WTC11 (cell line): ENCODE measurements at regions not wholly inside any gene's neighbourhood (a gene's known extent, or its start where the extent isn't known, plus 50 kb on each side); places are given as distances from the start of the nearest gene placed in this dataset.

Experiments
- ATAC-seq: fragments of 200-7000 bp; cut with Tn5 transposase; 2 replicates; pipeline ENCODE4 v1.10.0; 2021; ENCODE audit warnings: mild to moderate bottlenecking, moderate library complexity
- CTCF ChIA-PET: fragments of 300-600 bp; sonication (Branson Sonifier 250); formaldehyde crosslinking; loops from one replicate; lab custom pipeline; 2021; ENCODE audit warnings: antibody characterized with exemption; lab: Charles Lee
- POLR2A ChIA-PET: fragments of 350-600 bp; sonication (Branson Sonifier 250); formaldehyde crosslinking; loops from one replicate; lab custom pipeline; 2021; ENCODE audit warnings: antibody characterized with exemption; lab: Charles Lee
- DNase-seq: peaks from one replicate; pipeline ENCODE4 v3.0.0; 2021; ENCODE audit warnings: low spot score
- H3K27ac Mint-ChIP-seq: 2 replicates; pipeline ENCODE4 v1.8.0; 2021; ENCODE audit warnings: mixed read lengths
- H3K27me3 Mint-ChIP-seq: 2 replicates; pipeline ENCODE4 v1.8.0; 2021; ENCODE audit warnings: low read depth, mild to moderate bottlenecking, moderate library complexity, mixed read lengths
- H3K36me3 Mint-ChIP-seq: 2 replicates; pipeline ENCODE4 v1.8.0; 2021; ENCODE audit warnings: mixed read lengths
- H3K4me1 Mint-ChIP-seq: 2 replicates; pipeline ENCODE4 v1.8.0; 2022; ENCODE audit warnings: mixed read lengths
- H3K4me3 Mint-ChIP-seq: 2 replicates; pipeline ENCODE4 v1.8.0; 2021; ENCODE audit warnings: mild to moderate bottlenecking, moderate library complexity, mixed read lengths
- H3K9me3 Mint-ChIP-seq: 2 replicates; pipeline ENCODE4 v1.8.0; 2021; ENCODE audit warnings: mixed read lengths
- ATF6 ChIP-seq: sonication (generic); formaldehyde crosslinking; IDR thresholded peaks from 2 replicates; pipeline ENCODE4 v1.8.1; 2023; ENCODE audit warnings: mild to moderate bottlenecking, missing genetic modification reagents
- CBFB ChIP-seq: sonication (generic); formaldehyde crosslinking; IDR thresholded peaks from 2 replicates; pipeline ENCODE4 v1.8.1; 2022; ENCODE audit warnings: mild to moderate bottlenecking, low read depth, missing genetic modification reagents
- CREM ChIP-seq: sonication (generic); formaldehyde crosslinking; IDR thresholded peaks from 2 replicates; pipeline ENCODE4 v1.8.1; 2022; ENCODE audit warnings: mild to moderate bottlenecking, missing genetic modification reagents, moderate library complexity
- ESRRA ChIP-seq: sonication (generic); formaldehyde crosslinking; IDR thresholded peaks from 2 replicates; pipeline ENCODE4 v1.8.1; 2022; ENCODE audit warnings: mild to moderate bottlenecking, missing genetic modification reagents, borderline replicate concordance
- ETV6 ChIP-seq: sonication (generic); formaldehyde crosslinking; IDR thresholded peaks from 2 replicates; pipeline ENCODE4 v1.8.1; 2022; ENCODE audit warnings: mild to moderate bottlenecking, missing genetic modification reagents
- FOXK1 ChIP-seq: sonication (generic); formaldehyde crosslinking; IDR thresholded peaks from 2 replicates; pipeline ENCODE4 v1.8.0; 2022; ENCODE audit warnings: mild to moderate bottlenecking, moderate library complexity, missing genetic modification reagents
- KAT7 ChIP-seq: sonication (generic); formaldehyde crosslinking; IDR thresholded peaks from 2 replicates; pipeline ENCODE4 v1.8.1; 2023; ENCODE audit warnings: missing genetic modification reagents, mild to moderate bottlenecking, borderline replicate concordance
- MAX ChIP-seq: sonication (generic); formaldehyde crosslinking; IDR thresholded peaks from 2 replicates; pipeline ENCODE4 v1.8.0; 2022; ENCODE audit warnings: mild to moderate bottlenecking, missing genetic modification reagents
- MYBL2 ChIP-seq: sonication (generic); formaldehyde crosslinking; IDR thresholded peaks from 2 replicates; pipeline ENCODE4 v1.8.1; 2023; ENCODE audit warnings: mild to moderate bottlenecking, moderate library complexity, missing genetic modification reagents
- NR2C2 ChIP-seq: sonication (generic); formaldehyde crosslinking; IDR thresholded peaks from 2 replicates; pipeline ENCODE4 v1.8.0; 2022; ENCODE audit warnings: mild to moderate bottlenecking, missing genetic modification reagents
- NR3C1 ChIP-seq: sonication (generic); formaldehyde crosslinking; conservative IDR thresholded peaks from 2 replicates; pipeline ENCODE4 v1.8.1; 2023; ENCODE audit warnings: low read depth, mild to moderate bottlenecking, missing genetic modification reagents
- PRDM15 ChIP-seq: sonication (generic); formaldehyde crosslinking; IDR thresholded peaks from 2 replicates; pipeline ENCODE4 v1.8.0; 2022; ENCODE audit warnings: missing genetic modification reagents
- USF2 ChIP-seq: sonication (generic); formaldehyde crosslinking; IDR thresholded peaks from 2 replicates; pipeline ENCODE4 v1.8.1; 2023; ENCODE audit warnings: mild to moderate bottlenecking, missing genetic modification reagents, moderate library complexity
- ZBTB21 ChIP-seq: sonication (generic); formaldehyde crosslinking; IDR thresholded peaks from 2 replicates; pipeline ENCODE4 v1.8.1; 2023; ENCODE audit warnings: mild to moderate bottlenecking, missing genetic modification reagents, borderline replicate concordance
- ZNF317 ChIP-seq: sonication (generic); formaldehyde crosslinking; IDR thresholded peaks from 2 replicates; pipeline ENCODE4 v1.8.1; 2023; ENCODE audit warnings: low read depth, mild to moderate bottlenecking, moderate library complexity, missing genetic modification reagents, borderline replicate concordance
- ZNF416 ChIP-seq: fragments of 250-450 bp; sonication (Bioruptor Pico); IDR thresholded peaks from 2 replicates; pipeline ENCODE4 v1.9.0; 2021; ENCODE audit warnings: mild to moderate bottlenecking, inconsistent platforms
- ZNF425 ChIP-seq: fragments of 250-450 bp; sonication (Bioruptor Pico); conservative IDR thresholded peaks from 2 replicates; pipeline ENCODE4 v1.9.0; 2021; ENCODE audit warnings: mild to moderate bottlenecking
- TF ChIP-seq, protein P1 (sequence below): sonication (generic); formaldehyde crosslinking; IDR thresholded peaks from 2 replicates; pipeline ENCODE4 v1.8.1; 2022; ENCODE audit warnings: mild to moderate bottlenecking, missing genetic modification reagents, moderate library complexity, borderline replicate concordance
- TF ChIP-seq, protein P2 (sequence below): sonication (generic); formaldehyde crosslinking; IDR thresholded peaks from 2 replicates; pipeline ENCODE4 v1.8.0; 2022; ENCODE audit warnings: mild to moderate bottlenecking, missing genetic modification reagents

GRCh38 chr1:81431624-81432000 is 369.1 kb upstream of the ADGRL2 start:
- DNase-seq (no peak), ATAC-seq (no peak)
- peaks cover 62% of the 10 kb centered on the region for H3K4me1 Mint-ChIP-seq
- TF ChIP-seq FOXK1 (CRISPR knock-in tag) (no peak), ZBTB21 (CRISPR knock-in tag) (no peak), MYBL2 (CRISPR knock-in tag) (no peak), ETV6 (CRISPR knock-in tag) (no peak), ZNF416 (CRISPR knock-in tag) (no peak), CBFB (no peak), ATF6 (CRISPR knock-in tag) (no peak), ZNF425 (no peak), NR2C2 (no peak), MAX (CRISPR knock-in tag) (no peak), KAT7 (CRISPR knock-in tag) (no peak), PRDM15 (no peak), CREM (CRISPR knock-in tag) (no peak)
- TF ChIP-seq, protein P1, sequence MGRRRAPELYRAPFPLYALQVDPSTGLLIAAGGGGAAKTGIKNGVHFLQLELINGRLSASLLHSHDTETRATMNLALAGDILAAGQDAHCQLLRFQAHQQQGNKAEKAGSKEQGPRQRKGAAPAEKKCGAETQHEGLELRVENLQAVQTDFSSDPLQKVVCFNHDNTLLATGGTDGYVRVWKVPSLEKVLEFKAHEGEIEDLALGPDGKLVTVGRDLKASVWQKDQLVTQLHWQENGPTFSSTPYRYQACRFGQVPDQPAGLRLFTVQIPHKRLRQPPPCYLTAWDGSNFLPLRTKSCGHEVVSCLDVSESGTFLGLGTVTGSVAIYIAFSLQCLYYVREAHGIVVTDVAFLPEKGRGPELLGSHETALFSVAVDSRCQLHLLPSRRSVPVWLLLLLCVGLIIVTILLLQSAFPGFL (CRISPR knock-in tag) = no peak
- H3K36me3 Mint-ChIP-seq = peaks cover 5% of the 10 kb centered on the region
- peaks cover 10% of the 10 kb centered on the region for H3K9me3 Mint-ChIP-seq
- no peaks in the 10 kb centered on the region for H3K27me3 Mint-ChIP-seq
- POLR2A ChIA-PET = no interaction called here
- CTCF ChIA-PET = interaction anchor here (2.9 kb wide), 1 partner anchor 17 kb away, joined by 15 read pairs; no protein-coding TSS in a partner anchor
- peak overlapping the region; percentile 32; the same call in 1 of the 2 replicates for H3K4me3 Mint-ChIP-seq
- peak overlapping the region; percentile 93 for H3K27ac Mint-ChIP-seq

- TF ChIP-seq ESRRA (CRISPR knock-in tag) (no peak), ETV6 (CRISPR knock-in tag) (peak; percentile 22; the same call in 1 of the 2 replicates), MYBL2 (CRISPR knock-in tag) (0 out of 2 replicates have a peak, but pooled peaks have one; percentile 39), NR3C1 (CRISPR knock-in tag) (no peak), USF2 (CRISPR knock-in tag) (no peak), ZNF317 (CRISPR knock-in tag) (peak; percentile 76; the same call in 1 of the 2 replicates), CREM (CRISPR knock-in tag) (peak; percentile 32; the same call in 1 of the 2 replicates)
- TF ChIP-seq, protein P2, sequence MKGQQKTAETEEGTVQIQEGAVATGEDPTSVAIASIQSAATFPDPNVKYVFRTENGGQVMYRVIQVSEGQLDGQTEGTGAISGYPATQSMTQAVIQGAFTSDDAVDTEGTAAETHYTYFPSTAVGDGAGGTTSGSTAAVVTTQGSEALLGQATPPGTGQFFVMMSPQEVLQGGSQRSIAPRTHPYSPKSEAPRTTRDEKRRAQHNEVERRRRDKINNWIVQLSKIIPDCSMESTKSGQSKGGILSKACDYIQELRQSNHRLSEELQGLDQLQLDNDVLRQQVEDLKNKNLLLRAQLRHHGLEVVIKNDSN (CRISPR knock-in tag) = no peak
- peak; percentile 60 for ATAC-seq
- ChIA-PET CTCF (interaction anchor here (2.9 kb wide), 1 partner anchor 16 kb away, joined by 15 read pairs; no protein-coding TSS in a partner anchor), POLR2A (no interaction called here)
- Mint-ChIP-seq H3K4me3 (peak overlapping the region; percentile 32), H3K4me1 (peaks cover 62% of the 10 kb centered on the region), H3K27ac (peak overlapping the region; percentile 93), H3K27me3 (no peaks in the 10 kb centered on the region; the same call in 1 of the 2 replicates), H3K36me3 (peaks cover 10% of the 10 kb centered on the region), H3K9me3 (peaks cover 15% of the 10 kb centered on the region)
- peak; percentile 30 for DNase-seq
These were observed 369.6 kb upstream of the ADGRL2 start for GRCh38 chr1:81430955-81431623.
